ENCODE measurements at regions not wholly inside any gene's neighbourhood (a gene's known extent, or its start where the extent isn't known, plus 50 kb on each side); places are given as distances from the start of the nearest gene placed in this dataset.
"Not testable (repeated sequence)": the region's sequence is repeated elsewhere in the genome, so short reads cannot be mapped to it uniquely, and the experiment has no call there.

GRCh38 chr14:19068957-19069356 is 101.7 kb downstream of the POTEM start:
- not testable (repeated sequence) for TF ChIP-seq ZFP36 (IDR thresholded peaks at IDR 0.05; ENCODE audit: borderline replicate concordance, partially characterized antibody); MAX (IDR thresholded peaks at IDR 0.05); CTCF (IDR thresholded peaks at IDR 0.05); TP53 (CRISPR knock-in tag; IDR thresholded peaks at IDR 0.05); RAD21 (conservative IDR thresholded peaks at IDR 0.05 in 1 of 2, IDR thresholded peaks at IDR 0.05 in 1 of 2); NR3C1 (IDR thresholded peaks at IDR 0.05); ESRRA (IDR thresholded peaks at IDR 0.05; ENCODE audit: borderline replicate concordance, low read length); USF2 (IDR thresholded peaks at IDR 0.05); POLR2A (IDR thresholded peaks at IDR 0.05; ENCODE audit: low read length); EP300 (IDR thresholded peaks at IDR 0.05); TFCP2L1 (CRISPR knock-in tag; IDR thresholded peaks at IDR 0.05)

Data from A549 (cell line).